H9 (cell line): ENCODE measurements at regions not wholly inside any gene's neighbourhood (a gene's known extent, or its start where the extent isn't known, plus 50 kb on each side); places are given as distances from the start of the nearest gene placed in this dataset.

ENCODE experiments used
- DNase-seq: peaks from one replicate; pipeline ENCODE4 v3.0.0-alpha.2; 2017
- H2AFZ ChIP-seq: one replicate; pipeline ENCODE4 v1.6.1; 2013; ENCODE audit warnings: mild to moderate bottlenecking, low read length, control low read depth, moderate library complexity
- H2AK5ac ChIP-seq: 2 replicates; pipeline ENCODE4 v1.6.1; 2013; ENCODE audit warnings: low read length, control low read depth, mixed read lengths; ENCODE audit not compliant: insufficient read length
- H2BK120ac ChIP-seq: one replicate; pipeline ENCODE4 v1.6.1; 2013; ENCODE audit warnings: low read depth, mild to moderate bottlenecking, low read length, control low read depth, inconsistent platforms; ENCODE audit not compliant: poor library complexity, severe bottlenecking
- H2BK12ac ChIP-seq: 2 replicates; pipeline ENCODE4 v1.6.1; 2013; ENCODE audit warnings: low read length, control low read depth, mixed read lengths, low read depth; ENCODE audit not compliant: insufficient read length
- H2BK15ac ChIP-seq: 2 replicates; pipeline ENCODE4 v1.6.1; 2013; ENCODE audit warnings: low read depth, low read length, control low read depth
- H2BK20ac ChIP-seq: one replicate; pipeline ENCODE4 v1.6.1; 2013; ENCODE audit warnings: low read depth, mild to moderate bottlenecking, low read length, control low read depth, inconsistent platforms; ENCODE audit not compliant: poor library complexity, severe bottlenecking
- H2BK5ac ChIP-seq: 2 replicates; pipeline ENCODE4 v1.6.1; 2013; ENCODE audit warnings: low read length, control low read depth, mixed read lengths; ENCODE audit not compliant: insufficient read length
- H3K14ac ChIP-seq: 2 replicates; pipeline ENCODE4 v1.6.1; 2013; ENCODE audit warnings: low read length, control low read depth; ENCODE audit not compliant: insufficient read depth
- H3K18ac ChIP-seq: 2 replicates; pipeline ENCODE4 v1.6.1; 2013; ENCODE audit warnings: low read depth, mild to moderate bottlenecking, mixed read lengths, low read length, control low read depth; ENCODE audit not compliant: insufficient read length
- H3K23ac ChIP-seq: 2 replicates; pipeline ENCODE4 v1.6.1; 2013; ENCODE audit warnings: low read length, control low read depth, mixed read lengths, low read depth; ENCODE audit not compliant: insufficient read length
- H3K23me2 ChIP-seq: 2 replicates; pipeline ENCODE4 v1.6.1; 2013; ENCODE audit warnings: low read depth, mild to moderate bottlenecking, mixed read lengths, low read length, control low read depth; ENCODE audit not compliant: insufficient read length, poor library complexity, severe bottlenecking
- H3K27ac ChIP-seq: 2 replicates; pipeline ENCODE4 v1.5.1; 2013; ENCODE audit warnings: low read length, control low read depth, mixed read lengths, low read depth; ENCODE audit not compliant: insufficient read length
- H3K27me3 ChIP-seq: 2 replicates; pipeline ENCODE4 v1.6.1; 2013; ENCODE audit warnings: low read length, control low read depth, inconsistent platforms; ENCODE audit not compliant: insufficient read depth
- H3K4ac ChIP-seq: 2 replicates; pipeline ENCODE4 v1.6.1; 2013; ENCODE audit warnings: low read depth, mild to moderate bottlenecking, control low read depth, inconsistent platforms, low read length, moderate library complexity
- H3K4me1 ChIP-seq: 2 replicates; pipeline ENCODE4 v1.6.1; 2013; ENCODE audit warnings: low read length, control low read depth, inconsistent platforms; ENCODE audit not compliant: insufficient read depth
- H3K4me2 ChIP-seq: 2 replicates; pipeline ENCODE4 v1.6.1; 2013; ENCODE audit warnings: low read length, control low read depth, mixed read lengths; ENCODE audit not compliant: insufficient read length, insufficient read depth
- H3K56ac ChIP-seq: 2 replicates; pipeline ENCODE4 v1.6.1; 2013; ENCODE audit warnings: low read depth, mild to moderate bottlenecking, mixed read lengths, low read length, control low read depth; ENCODE audit not compliant: insufficient read length
- H3K79me1 ChIP-seq: 2 replicates; pipeline ENCODE4 v1.6.1; 2013; ENCODE audit warnings: low read depth, mild to moderate bottlenecking, moderate library complexity, low read length, control low read depth, inconsistent platforms; ENCODE audit not compliant: insufficient read depth, poor library complexity, severe bottlenecking
- H3K79me2 ChIP-seq: 2 replicates; pipeline ENCODE4 v1.6.1; 2013; ENCODE audit warnings: low read length, control low read depth, inconsistent platforms; ENCODE audit not compliant: insufficient read depth
- H3K9ac ChIP-seq: 2 replicates; pipeline ENCODE4 v1.6.1; 2013; ENCODE audit warnings: low read length, control low read depth, mixed read lengths; ENCODE audit not compliant: insufficient read length; ENCODE audit errors: extremely low read depth
- H3K9me3 ChIP-seq: one replicate; pipeline ENCODE4 v1.6.1; 2013; ENCODE audit warnings: low read depth, low read length, inconsistent platforms; ENCODE audit not compliant: control insufficient read depth
- H3T11ph ChIP-seq: one replicate; pipeline ENCODE4 v1.6.1; 2013; ENCODE audit warnings: mild to moderate bottlenecking, low read length, control low read depth, inconsistent platforms
- H4K20me1 ChIP-seq: one replicate; pipeline ENCODE4 v1.6.1; 2013; ENCODE audit not compliant: control insufficient read depth, insufficient read length, insufficient read depth
- H4K5ac ChIP-seq: 2 replicates; pipeline ENCODE4 v1.6.1; 2013; ENCODE audit warnings: low read depth, mild to moderate bottlenecking, mixed read lengths, low read length, control low read depth; ENCODE audit not compliant: insufficient read length
- H4K8ac ChIP-seq: replicated peaks from 2 replicates; pipeline ENCODE4 v1.6.1; 2013; ENCODE audit warnings: low read length, control low read depth, mixed read lengths, low read depth; ENCODE audit not compliant: insufficient read length
- H4K91ac ChIP-seq: 2 replicates; pipeline ENCODE4 v1.6.1; 2013; ENCODE audit warnings: low read depth, mild to moderate bottlenecking, moderate library complexity, mixed read lengths, low read length, control low read depth; ENCODE audit not compliant: insufficient read length
- H3K27ac Mint-ChIP-seq, 3 experiments: 2 replicates in 2 of 3; 3 replicates in 1 of 3; pipeline ENCODE4 v1.8.0; 2020 to 2021; ENCODE audit warnings: mixed read lengths in 3 of 3, mild to moderate bottlenecking in 1 of 3, moderate library complexity in 1 of 3
- H3K27me3 Mint-ChIP-seq: 2 replicates; pipeline ENCODE4 v1.8.0; 2021; ENCODE audit warnings: low read depth, mild to moderate bottlenecking, moderate library complexity, mixed read lengths
- H3K36me3 Mint-ChIP-seq, 3 experiments: 2 replicates in 2 of 3; 3 replicates in 1 of 3; pipeline ENCODE4 v1.8.0; 2020 to 2021; ENCODE audit warnings: low read depth in 3 of 3, mixed read lengths in 3 of 3; ENCODE audit not compliant: insufficient read depth in 1 of 3
- H3K4me1 Mint-ChIP-seq, 2 experiments: 2 replicates each; pipeline ENCODE4 v1.8.0; 2020; ENCODE audit warnings: mixed read lengths in 2 of 2
- H3K4me3 Mint-ChIP-seq, 2 experiments: 2 replicates in 1 of 2; 3 replicates in 1 of 2; pipeline ENCODE4 v1.8.0; 2020 to 2021; ENCODE audit warnings: mild to moderate bottlenecking in 2 of 2, mixed read lengths in 2 of 2, moderate library complexity in 1 of 2
- H3K9me3 Mint-ChIP-seq, 2 experiments: 2 replicates in 1 of 2; 3 replicates in 1 of 2; pipeline ENCODE4 v1.8.0; 2020; ENCODE audit warnings: mild to moderate bottlenecking in 2 of 2, mixed read lengths in 2 of 2, moderate library complexity in 1 of 2
- WGBS: extraction: QIAGEN DNeasy Blood & Tissue Kit; methylation state at CpG from one replicate; pipeline ENCODE4 v1.1.7; 2013; ENCODE audit warnings: missing lambda C conversion rate, low lambda C conversion rate, mixed read lengths; ENCODE audit not compliant: insufficient read length; ENCODE audit errors: extremely low coverage; 5-methylcytosine and 5-hydroxymethylcytosine counted together
- TF ChIP-seq, protein P1 (sequence below): fragments of 200-600 bp; sonication (generic); conservative IDR thresholded peaks from 3 replicates; pipeline ENCODE4 v1.8.0; 2021; ENCODE audit warnings: antibody characterized with exemption, mild to moderate bottlenecking

DNA sequence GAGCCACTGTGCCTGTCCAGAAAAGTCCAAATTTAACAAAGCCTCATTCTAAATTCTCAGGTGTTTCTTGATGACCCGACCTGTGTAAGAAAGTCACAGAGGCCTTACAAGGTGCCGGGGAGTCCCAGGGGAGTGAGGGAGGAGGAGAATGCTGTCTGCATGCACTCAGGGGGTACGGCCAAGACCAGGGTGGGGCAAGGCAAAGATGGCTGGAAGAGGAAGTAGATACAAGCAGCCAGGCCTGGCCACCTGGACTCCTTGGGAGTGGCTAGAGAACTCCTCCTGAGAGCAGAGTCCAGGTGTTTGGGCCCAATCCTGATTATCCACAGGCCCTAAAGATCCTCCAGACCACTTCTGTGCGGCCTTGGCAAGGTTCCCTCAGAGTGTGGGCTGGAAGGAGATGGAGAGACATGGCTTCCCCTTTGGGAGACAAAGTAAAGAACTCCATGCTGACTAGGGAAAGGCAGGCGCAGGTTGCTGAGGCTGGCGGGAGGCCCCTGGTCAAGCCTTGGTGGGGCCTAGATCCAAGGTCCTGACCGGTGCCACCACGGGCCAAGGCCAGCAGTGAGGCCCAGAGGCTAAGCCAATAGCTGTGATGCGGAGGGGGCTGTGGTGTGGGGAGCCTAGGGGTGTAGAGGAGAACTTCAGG lies 74.7 kb downstream of the COPS8 start:
- H3K36me3 Mint-ChIP-seq = peaks cover 0 to 2% (median 0%) of the 10 kb centered on the region in 3 experiments; a peak in 1 of 7 replicates
- no peak overlapping the region for H3K27ac Mint-ChIP-seq
- Histone ChIP-seq H3K56ac (no peak overlapping the region), H3K4me1 (no peaks in the 10 kb centered on the region), H2BK12ac (no peak overlapping the region), H3K27ac (no peak overlapping the region), H3K23me2 (no peaks in the 10 kb centered on the region), H3K9ac (no peak overlapping the region), H2BK5ac (no peak overlapping the region), H3K14ac (no peak overlapping the region), H4K5ac (no peak overlapping the region), H2AK5ac (no peak overlapping the region), H3K23ac (no peak overlapping the region), H3K79me2 (no peaks in the 10 kb centered on the region), H3K27me3 (no peaks in the 10 kb centered on the region; the same call in 1 of the 2 replicates), H2BK120ac (no peak overlapping the region), H4K20me1 (no peaks in the 10 kb centered on the region), H3T11ph (no peak overlapping the region), H4K8ac (no peak overlapping the region), H3K4me2 (no peak overlapping the region), H3K18ac (no peak overlapping the region), H4K91ac (no peak overlapping the region), H2BK20ac (no peak overlapping the region), H2AFZ (no peak overlapping the region), H2BK15ac (no peak overlapping the region), H3K79me1 (no peaks in the 10 kb centered on the region), H3K4ac (no peak overlapping the region), H3K9me3 (no peaks in the 10 kb centered on the region)
- TF ChIP-seq, protein P1, sequence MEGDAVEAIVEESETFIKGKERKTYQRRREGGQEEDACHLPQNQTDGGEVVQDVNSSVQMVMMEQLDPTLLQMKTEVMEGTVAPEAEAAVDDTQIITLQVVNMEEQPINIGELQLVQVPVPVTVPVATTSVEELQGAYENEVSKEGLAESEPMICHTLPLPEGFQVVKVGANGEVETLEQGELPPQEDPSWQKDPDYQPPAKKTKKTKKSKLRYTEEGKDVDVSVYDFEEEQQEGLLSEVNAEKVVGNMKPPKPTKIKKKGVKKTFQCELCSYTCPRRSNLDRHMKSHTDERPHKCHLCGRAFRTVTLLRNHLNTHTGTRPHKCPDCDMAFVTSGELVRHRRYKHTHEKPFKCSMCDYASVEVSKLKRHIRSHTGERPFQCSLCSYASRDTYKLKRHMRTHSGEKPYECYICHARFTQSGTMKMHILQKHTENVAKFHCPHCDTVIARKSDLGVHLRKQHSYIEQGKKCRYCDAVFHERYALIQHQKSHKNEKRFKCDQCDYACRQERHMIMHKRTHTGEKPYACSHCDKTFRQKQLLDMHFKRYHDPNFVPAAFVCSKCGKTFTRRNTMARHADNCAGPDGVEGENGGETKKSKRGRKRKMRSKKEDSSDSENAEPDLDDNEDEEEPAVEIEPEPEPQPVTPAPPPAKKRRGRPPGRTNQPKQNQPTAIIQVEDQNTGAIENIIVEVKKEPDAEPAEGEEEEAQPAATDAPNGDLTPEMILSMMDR = no peak
- no CpG with 5 or more reads among the region's 9 CpGs for WGBS
- peaks cover 0 to 2% of the 10 kb centered on the region in 2 experiments; a peak in 1 of 5 replicates for H3K9me3 Mint-ChIP-seq
- peaks cover 2% of the 10 kb centered on the region for H3K27me3 Mint-ChIP-seq
- DNase-seq = no peak
- H3K4me1 Mint-ChIP-seq = peaks cover 2 to 7% of the 10 kb centered on the region in 2 experiments
- H3K4me3 Mint-ChIP-seq = no peak overlapping the region
